ENCODE measurements at regions not wholly inside any gene's neighbourhood (a gene's known extent, or its start where the extent isn't known, plus 50 kb on each side); places are given as distances from the start of the nearest gene placed in this dataset.

- TF ChIP-seq CTCF (conservative IDR thresholded peaks at IDR 0.05; ENCODE audit: low read depth, low read length) (no peak), EZH2 (IDR thresholded peaks at IDR 0.05; ENCODE audit: low read length, unreplicated experiment) (no peak)
These were observed 727.9 kb upstream of the LINC00305 start for GRCh38 chr18:64876833-64877232.

Data from PC-3 (cell line).